ENCODE measurements at regions not wholly inside any gene's neighbourhood (a gene's known extent, or its start where the extent isn't known, plus 50 kb on each side); places are given as distances from the start of the nearest gene placed in this dataset.

DNA sequence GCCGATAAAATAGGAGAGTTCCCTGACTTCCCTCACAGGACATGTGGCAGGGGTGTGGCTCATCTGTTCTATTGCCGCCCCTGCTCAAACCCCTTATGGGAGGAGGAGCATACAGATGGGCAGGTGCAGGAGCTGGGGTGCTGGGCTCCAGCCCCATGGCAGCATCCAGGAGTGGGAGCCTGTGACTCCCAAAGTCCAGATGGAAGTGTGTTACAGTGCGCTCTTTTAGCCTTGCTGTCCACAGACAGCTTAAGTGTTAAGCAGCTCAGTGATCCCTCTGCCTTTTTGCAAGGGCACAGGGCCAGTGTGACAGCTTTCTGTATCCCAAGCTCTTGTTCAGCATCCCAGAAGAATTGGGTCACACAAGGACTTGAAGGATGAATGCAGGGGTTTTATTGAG, 212.3 kb upstream of the MYLIP start:
- DNase-seq = no peak
- TF ChIP-seq CTCF (IDR thresholded peaks at IDR 0.05; ENCODE audit: borderline replicate concordance) = no peak
- Histone ChIP-seq H3K4me1 (peaks cover 12% of the 10 kb centered on the region), H3K27me3 (ENCODE audit: low read depth) (no peaks in the 10 kb centered on the region), H3K9me3 (replicated peaks) (no peaks in the 10 kb centered on the region), H3K4me3 (no peak overlapping the region), H3K27ac (replicated peaks) (no peak overlapping the region), H3K36me3 (no peaks in the 10 kb centered on the region)
- intact Hi-C loops (cut with micrococcal nuclease) = no loop called here

DNA sequence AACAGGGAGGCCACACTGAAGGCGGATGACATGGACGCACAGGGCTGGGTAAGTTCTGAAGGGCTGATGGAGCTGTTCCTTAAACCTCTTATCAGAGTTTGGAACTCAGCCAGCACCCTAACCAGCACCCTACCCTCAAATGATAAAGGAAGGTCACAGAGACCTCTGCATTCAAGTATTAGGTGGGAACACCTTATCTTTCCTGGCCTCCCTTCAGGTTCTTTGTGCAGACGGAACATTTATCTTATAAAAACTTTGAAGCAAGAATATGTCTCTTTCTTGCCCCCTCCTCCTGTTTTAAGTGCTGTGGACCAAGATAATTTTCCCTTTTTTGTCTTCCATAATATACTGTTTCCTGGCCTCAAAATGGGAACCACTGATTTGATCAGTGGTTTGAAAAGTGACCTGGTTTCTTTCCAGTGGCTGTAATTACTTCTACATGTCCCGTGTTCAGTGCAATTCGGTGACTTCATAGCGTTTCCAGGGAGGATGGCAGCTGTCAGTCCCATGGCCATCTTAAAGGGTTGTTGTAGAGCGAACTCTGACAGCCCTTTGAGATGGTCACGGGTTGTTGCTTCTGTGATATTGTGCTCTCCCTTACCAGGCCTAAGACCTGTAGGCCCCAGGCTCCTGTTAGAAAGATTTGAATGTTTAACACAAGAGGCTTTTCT, 213.2 kb upstream of the MYLIP start:
- Histone ChIP-seq H3K4me3 (no peak overlapping the region), H3K27me3 (ENCODE audit: low read depth) (no peaks in the 10 kb centered on the region), H3K36me3 (no peaks in the 10 kb centered on the region), H3K27ac (replicated peaks) (no peak overlapping the region), H3K4me1 (peaks cover 12% of the 10 kb centered on the region), H3K9me3 (replicated peaks) (no peaks in the 10 kb centered on the region)
- DNase-seq = no peak
- intact Hi-C loops (cut with micrococcal nuclease) = no loop called here
- TF ChIP-seq CTCF (IDR thresholded peaks at IDR 0.05; ENCODE audit: borderline replicate concordance) = no peak

GRCh38 chr6:15914553-15914952, 214.3 kb upstream of the MYLIP start:
- no peaks in the 10 kb centered on the region for H3K36me3 ChIP-seq
- DNase-seq = no peak
- peaks cover 12% of the 10 kb centered on the region for H3K4me1 ChIP-seq
- no peak for TF ChIP-seq CTCF (IDR thresholded peaks at IDR 0.05; ENCODE audit: borderline replicate concordance)
- no peaks in the 10 kb centered on the region for H3K27me3 ChIP-seq (ENCODE audit: low read depth)
- intact Hi-C loops (cut with micrococcal nuclease) = no loop called here
- H3K4me3 ChIP-seq = no peak overlapping the region
- H3K9me3 ChIP-seq (replicated peaks) = no peaks in the 10 kb centered on the region
- H3K27ac ChIP-seq (replicated peaks) = no peak overlapping the region

- no peaks in the 10 kb centered on the region for H3K36me3 ChIP-seq
- H3K27ac ChIP-seq (replicated peaks) = no peak overlapping the region
- H3K27me3 ChIP-seq (ENCODE audit: low read depth) = no peaks in the 10 kb centered on the region
- H3K4me1 ChIP-seq = peaks cover 12% of the 10 kb centered on the region
- TF ChIP-seq CTCF (IDR thresholded peaks at IDR 0.05; ENCODE audit: borderline replicate concordance) = no peak
- no peak for DNase-seq
- intact Hi-C loops (cut with micrococcal nuclease) = no loop called here
- no peak overlapping the region for H3K4me3 ChIP-seq
- H3K9me3 ChIP-seq (replicated peaks) = no peaks in the 10 kb centered on the region
Measured at GRCh38 chr6:15913573-15913972, 215.3 kb upstream of the MYLIP start.

- Histone ChIP-seq H3K36me3 (no peaks in the 10 kb centered on the region), H3K27ac (replicated peaks) (no peak overlapping the region), H3K4me1 (peaks cover 12% of the 10 kb centered on the region), H3K27me3 (ENCODE audit: low read depth) (no peaks in the 10 kb centered on the region), H3K9me3 (replicated peaks) (no peaks in the 10 kb centered on the region), H3K4me3 (no peak overlapping the region)
- TF ChIP-seq CTCF (IDR thresholded peaks at IDR 0.05; ENCODE audit: borderline replicate concordance) = no peak
- intact Hi-C loops (cut with micrococcal nuclease) = no loop called here
- no peak for DNase-seq
Measured at GRCh38 chr6:15912505-15913400, 216.1 kb upstream of the MYLIP start.
